SK-N-MC (cell line): ENCODE measurements at regions not wholly inside any gene's neighbourhood (a gene's known extent, or its start where the extent isn't known, plus 50 kb on each side); places are given as distances from the start of the nearest gene placed in this dataset.
"Not testable (repeated sequence)": the region's sequence is repeated elsewhere in the genome, so short reads cannot be mapped to it uniquely, and the experiment has no call there.

Experiments
- DNase-seq: peaks from one replicate; pipeline ENCODE4 v3.0.0-alpha.2; 2011; ENCODE audit warnings: low read depth, low spot score
- H3K27ac ChIP-seq: fragments of 200-600 bp; sonication (generic); 2 replicates; pipeline ENCODE4 v1.5.1; 2016; ENCODE audit warnings: mixed run types
- H3K36me3 ChIP-seq: fragments of 200-600 bp; sonication (generic); 2 replicates; pipeline ENCODE4 v1.6.1; 2017; ENCODE audit warnings: antibody characterized with exemption, low read length, mixed read lengths; ENCODE audit not compliant: insufficient read depth
- H3K4me3 ChIP-seq: fragments of 200-600 bp; sonication (generic); 2 replicates; pipeline ENCODE4 v1.5.1; 2016
- H3K9ac ChIP-seq: fragments of 200-600 bp; sonication (generic); 2 replicates; pipeline ENCODE4 v1.8.0; 2017; ENCODE audit warnings: mixed run types, mixed read lengths; ENCODE audit not compliant: insufficient read length
- H3K9me3 ChIP-seq: fragments of 200-600 bp; sonication (generic); 2 replicates; pipeline ENCODE4 v1.6.1; 2017; ENCODE audit warnings: low read depth, mild to moderate bottlenecking, antibody characterized with exemption, low read length, moderate library complexity, mixed read lengths
- EZH2 ChIP-seq: fragments of 200-600 bp; sonication (generic); IDR thresholded peaks from one replicate; pipeline ENCODE4 v1.6.1; 2017; ENCODE audit warnings: antibody characterized with exemption
- FOXP2 ChIP-seq: optimal IDR thresholded peaks from 2 replicates; pipeline ENCODE3; 2011; ENCODE audit warnings: mild to moderate bottlenecking, moderate library complexity; ENCODE audit not compliant: insufficient read depth; ENCODE audit errors: extremely low read length, control extremely low read depth
- POLR2AphosphoS5 ChIP-seq: IDR thresholded peaks from 2 replicates; pipeline ENCODE4 v1.6.1; 2012; ENCODE audit warnings: mild to moderate bottlenecking, low read depth, low read length, borderline replicate concordance

- H3K36me3 ChIP-seq: no peaks in the 10 kb centered on the region
- H3K9ac ChIP-seq: no peak overlapping the region
- DNase-seq: no peak
- H3K27ac ChIP-seq: no peak overlapping the region
- H3K4me3 ChIP-seq: no peak overlapping the region
- no peaks in the 10 kb centered on the region for H3K9me3 ChIP-seq
- TF ChIP-seq EZH2 (no peak), FOXP2 (no peak), POLR2AphosphoS5 (no peak)
Observed at GRCh38 chr2:239833269-239834109, 191.7 kb downstream of the NDUFA10 start.

- no peak overlapping the region for H3K9ac ChIP-seq
- no peaks in the 10 kb centered on the region for H3K36me3 ChIP-seq
- no peak for DNase-seq
- no peak overlapping the region for H3K4me3 ChIP-seq
- no peak overlapping the region for H3K27ac ChIP-seq
- no peaks in the 10 kb centered on the region for H3K9me3 ChIP-seq
- no peak for TF ChIP-seq EZH2
- no peak for TF ChIP-seq FOXP2
- no peak for TF ChIP-seq POLR2AphosphoS5
Observed at GRCh38 chr2:239832490-239833268, 192.5 kb downstream of the NDUFA10 start.

GRCh38 chr2:239831861-239832489 is 193.2 kb downstream of the NDUFA10 start:
- H3K4me3 ChIP-seq: no peak overlapping the region
- no peak for DNase-seq
- no peaks in the 10 kb centered on the region for H3K9me3 ChIP-seq
- H3K9ac ChIP-seq: no peak overlapping the region
- H3K27ac ChIP-seq: no peak overlapping the region
- TF ChIP-seq EZH2 (no peak), FOXP2 (no peak), POLR2AphosphoS5 (no peak)
- no peaks in the 10 kb centered on the region for H3K36me3 ChIP-seq

DNA sequence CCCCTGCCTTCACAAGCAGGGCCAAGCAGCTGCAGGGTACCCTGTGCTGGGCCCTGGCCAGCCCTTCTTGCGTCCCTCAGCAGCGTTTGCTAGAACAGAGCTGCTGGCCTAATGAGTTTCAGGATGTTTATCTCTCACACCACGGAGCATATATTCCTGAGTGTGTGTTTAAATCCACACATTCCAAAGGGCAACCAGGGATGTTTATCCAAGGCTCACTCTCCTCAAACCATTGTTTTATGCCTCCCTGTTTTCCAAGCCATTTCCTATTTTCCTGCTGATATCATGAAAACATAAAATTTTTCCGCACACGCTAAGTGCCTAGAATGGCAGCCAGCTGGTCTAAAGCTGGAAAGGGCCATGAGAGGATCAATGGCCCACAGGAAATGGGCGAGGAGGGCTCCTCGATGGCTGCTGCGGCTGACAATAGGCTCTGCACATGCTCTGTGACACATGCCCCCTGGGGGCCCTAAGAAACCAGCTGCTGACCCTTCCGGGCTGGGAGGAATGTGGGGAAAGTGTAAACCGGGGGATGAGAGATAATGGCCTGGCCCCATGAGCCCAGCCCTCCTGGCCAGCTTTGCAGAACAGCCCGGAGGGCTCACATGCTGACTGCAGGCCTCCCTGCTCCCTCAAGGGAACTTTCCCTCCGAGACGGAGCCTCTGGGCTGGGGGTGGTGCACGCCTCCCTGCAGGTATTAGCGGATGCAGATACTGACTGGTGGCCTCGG is 194.0 kb downstream of the NDUFA10 start:
- Histone ChIP-seq H3K9me3 (no peaks in the 10 kb centered on the region), H3K27ac (no peak overlapping the region), H3K4me3 (no peak overlapping the region), H3K9ac (no peak overlapping the region), H3K36me3 (no peaks in the 10 kb centered on the region)
- no peak for TF ChIP-seq POLR2AphosphoS5
- TF ChIP-seq EZH2: no peak
- TF ChIP-seq FOXP2: no peak
- no peak for DNase-seq

DNA sequence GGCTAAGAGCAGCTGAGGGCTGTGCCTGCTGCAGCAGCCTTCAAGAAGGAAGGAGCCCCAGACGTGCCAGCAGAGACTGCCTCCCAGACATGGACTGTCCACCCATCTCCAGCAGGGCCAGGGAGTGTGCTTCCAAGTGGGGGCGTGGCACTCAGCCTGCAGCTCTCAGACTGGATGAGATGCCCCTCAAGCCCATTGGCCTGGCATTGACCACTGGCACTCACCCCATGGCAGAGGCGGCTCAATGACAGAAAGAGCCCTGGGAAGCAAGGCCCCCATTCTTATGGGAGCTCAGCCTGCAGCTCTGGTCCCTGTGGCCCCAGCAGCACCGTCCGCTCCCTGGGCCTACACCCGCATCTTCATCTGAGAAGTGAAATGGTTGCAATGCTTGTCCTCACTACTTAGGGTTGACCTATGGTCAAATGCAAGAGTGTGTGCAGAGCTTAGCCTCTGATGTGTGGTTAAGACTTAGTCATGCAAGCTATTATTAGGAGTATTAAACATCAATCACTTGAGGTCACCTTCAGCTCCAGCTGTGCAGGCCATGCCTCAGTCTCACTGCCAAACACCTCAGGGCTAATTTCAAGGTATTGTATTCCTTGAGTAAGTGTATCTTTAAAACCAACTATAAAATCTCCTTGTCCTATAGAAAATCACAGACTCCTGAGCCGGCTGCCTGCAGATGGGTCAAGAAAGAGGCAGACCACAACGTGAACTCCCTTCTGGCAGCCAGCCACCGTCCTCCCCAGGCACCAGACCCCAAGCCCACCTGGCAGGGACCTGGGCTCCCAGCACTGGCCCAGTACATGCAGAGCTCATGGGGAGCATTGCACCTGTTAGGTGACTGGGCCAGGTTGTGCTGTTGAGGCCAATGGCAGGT is 194.8 kb downstream of the NDUFA10 start:
- Histone ChIP-seq H3K9ac (no peak overlapping the region), H3K27ac (no peak overlapping the region), H3K9me3 (no peaks in the 10 kb centered on the region), H3K36me3 (no peaks in the 10 kb centered on the region), H3K4me3 (no peak overlapping the region)
- DNase-seq: no peak
- TF ChIP-seq EZH2: no peak
- TF ChIP-seq POLR2AphosphoS5: no peak
- TF ChIP-seq FOXP2: no peak

DNA sequence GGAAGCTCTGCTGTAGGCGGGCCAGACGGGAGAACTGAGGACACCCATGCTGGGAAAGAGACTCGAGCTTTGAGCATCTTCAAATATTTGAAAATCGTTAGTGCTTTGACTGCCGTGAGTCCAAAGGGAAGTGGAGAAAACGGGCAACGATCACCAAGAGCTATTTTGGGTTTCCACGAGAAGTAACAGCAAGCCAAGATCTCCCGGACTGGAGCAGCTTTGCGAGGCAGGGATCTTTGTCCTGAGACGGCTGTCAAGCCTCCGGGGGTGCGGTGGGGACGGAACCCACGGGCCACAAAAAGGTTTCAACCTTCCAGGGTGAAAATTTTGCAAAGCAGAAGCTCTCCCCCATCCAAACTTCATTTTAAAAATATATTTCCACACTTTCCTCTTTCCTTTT is 195.8 kb downstream of the NDUFA10 start:
- Histone ChIP-seq H3K9me3 (no peaks in the 10 kb centered on the region), H3K9ac (no peak overlapping the region), H3K36me3 (no peaks in the 10 kb centered on the region), H3K27ac (no peak overlapping the region), H3K4me3 (no peak overlapping the region)
- TF ChIP-seq EZH2 (no peak), POLR2AphosphoS5 (no peak), FOXP2 (no peak)
- DNase-seq: no peak

DNA sequence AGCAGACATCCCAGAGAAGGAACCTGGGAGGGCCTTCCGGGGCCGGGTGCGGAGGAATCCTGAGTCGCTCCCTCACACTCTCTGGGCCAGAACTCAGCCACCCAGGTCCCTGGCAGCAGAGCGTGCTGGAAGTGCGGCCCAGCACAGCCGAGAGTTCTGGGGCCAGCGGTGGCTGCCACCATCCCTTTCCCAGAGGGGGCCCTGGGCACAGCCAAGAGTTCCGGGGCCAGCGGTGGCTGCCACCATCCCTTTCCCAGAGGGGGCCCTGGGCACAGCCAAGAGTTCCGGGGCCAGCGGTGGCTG is 196.2 kb downstream of the NDUFA10 start:
- not testable (repeated sequence) for H3K36me3 ChIP-seq, H3K9me3 ChIP-seq, H3K9ac ChIP-seq, H3K4me3 ChIP-seq, DNase-seq, H3K27ac ChIP-seq
